ENCODE measurements at regions not wholly inside any gene's neighbourhood (a gene's known extent, or its start where the extent isn't known, plus 50 kb on each side); places are given as distances from the start of the nearest gene placed in this dataset.

- Histone ChIP-seq H3K4ac (ENCODE audit: low read depth, low read length) (no peak overlapping the region), H3K9ac (ENCODE audit: extremely low read depth, insufficient read length, low read length) (no peak overlapping the region), H4K8ac (replicated peaks; ENCODE audit: insufficient read length, low read depth, low read length) (no peak overlapping the region), H2BK12ac (ENCODE audit: insufficient read length, low read depth, low read length) (no peak overlapping the region), H2BK20ac (ENCODE audit: low read depth, low read length, poor library complexity, severe bottlenecking) (no peak overlapping the region), H3T11ph (ENCODE audit: low read length) (no peak overlapping the region), H3K9me3 (ENCODE audit: control insufficient read depth, low read depth, low read length) (no peaks in the 10 kb centered on the region), H3K27ac (ENCODE audit: insufficient read length, low read depth, low read length) (no peak overlapping the region), H2AK5ac (ENCODE audit: insufficient read length, low read length) (no peak overlapping the region), H3K23me2 (ENCODE audit: insufficient read length, low read depth, low read length, poor library complexity, severe bottlenecking) (no peaks in the 10 kb centered on the region), H2AFZ (ENCODE audit: low read length) (no peak overlapping the region), H3K56ac (ENCODE audit: insufficient read length, low read depth, low read length) (no peak overlapping the region), H3K79me1 (ENCODE audit: insufficient read depth, low read depth, low read length, poor library complexity, severe bottlenecking) (no peaks in the 10 kb centered on the region), H4K91ac (ENCODE audit: insufficient read length, low read depth, low read length) (no peak overlapping the region), H3K79me2 (ENCODE audit: insufficient read depth, low read length) (no peaks in the 10 kb centered on the region), H2BK15ac (ENCODE audit: low read depth, low read length) (no peak overlapping the region), H2BK120ac (ENCODE audit: low read depth, low read length, poor library complexity, severe bottlenecking) (no peak overlapping the region), H3K27me3 (ENCODE audit: insufficient read depth, low read length) (no peaks in the 10 kb centered on the region), H3K14ac (ENCODE audit: insufficient read depth, low read length) (no peak overlapping the region), H4K20me1 (ENCODE audit: control insufficient read depth, insufficient read depth, insufficient read length) (no peaks in the 10 kb centered on the region), H3K4me1 (ENCODE audit: insufficient read depth, low read length) (peaks cover 4% of the 10 kb centered on the region; the same call in 1 of the 2 replicates), H3K4me2 (ENCODE audit: insufficient read depth, insufficient read length, low read length) (no peak overlapping the region), H2BK5ac (ENCODE audit: insufficient read length, low read length) (no peak overlapping the region), H4K5ac (ENCODE audit: insufficient read length, low read depth, low read length) (no peak overlapping the region), H3K23ac (ENCODE audit: insufficient read length, low read depth, low read length) (no peak overlapping the region), H3K18ac (ENCODE audit: insufficient read length, low read depth, low read length) (no peak overlapping the region)
- TF ChIP-seq CTCF (conservative IDR thresholded peaks at IDR 0.05) = no peak
- peaks cover 13 to 21% of the 10 kb centered on the region in 2 experiments for H3K9me3 Mint-ChIP-seq
- H3K36me3 Mint-ChIP-seq (ENCODE audit: insufficient read depth in 1 of 3, low read depth in 3 of 3) = peaks cover 51 to 64% (median 55%) of the 10 kb centered on the region in 3 experiments
- no peak overlapping the region for H3K4me3 Mint-ChIP-seq
- H3K4me1 Mint-ChIP-seq = peaks cover 17 to 33% of the 10 kb centered on the region in 2 experiments
- WGBS (ENCODE audit: extremely low coverage, insufficient read length, low lambda C conversion rate) = no CpG with 5 or more reads among the region's 3 CpGs
- peak overlapping the region in 1 of 3 experiments; percentile 48; a peak in 1 of 7 replicates for H3K27ac Mint-ChIP-seq
- H3K27me3 Mint-ChIP-seq (ENCODE audit: low read depth) = no peaks in the 10 kb centered on the region
- no peak for DNase-seq
Measured at GRCh38 chr6:22129751-22130150, 167.1 kb downstream of the PRL start.
